ENCODE measurements at regions not wholly inside any gene's neighbourhood (a gene's known extent, or its start where the extent isn't known, plus 50 kb on each side); places are given as distances from the start of the nearest gene placed in this dataset.
A peak's percentile ranks its signal among the peaks of the same experiment; 100 is the strongest.

DNA sequence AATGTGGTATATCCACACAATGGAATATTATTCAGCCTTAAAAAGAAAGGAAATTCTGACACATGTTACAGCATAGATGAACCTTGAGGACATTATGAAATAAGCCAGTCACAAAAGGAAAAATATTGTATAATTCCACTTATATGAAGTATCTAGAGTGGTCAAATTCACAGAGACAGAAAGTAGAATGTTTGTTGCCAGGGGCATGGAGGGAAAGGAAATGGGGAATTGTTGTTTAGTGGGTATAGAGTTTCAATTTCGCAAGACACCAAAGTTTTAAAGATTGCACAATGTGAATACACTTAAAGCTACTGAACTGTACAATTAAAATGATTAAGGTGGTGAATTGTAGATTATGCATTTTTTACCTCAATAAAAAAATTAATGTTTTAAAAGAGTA lies 92.9 kb downstream of the TXNL1 start:
- no peak for DNase-seq

DNA sequence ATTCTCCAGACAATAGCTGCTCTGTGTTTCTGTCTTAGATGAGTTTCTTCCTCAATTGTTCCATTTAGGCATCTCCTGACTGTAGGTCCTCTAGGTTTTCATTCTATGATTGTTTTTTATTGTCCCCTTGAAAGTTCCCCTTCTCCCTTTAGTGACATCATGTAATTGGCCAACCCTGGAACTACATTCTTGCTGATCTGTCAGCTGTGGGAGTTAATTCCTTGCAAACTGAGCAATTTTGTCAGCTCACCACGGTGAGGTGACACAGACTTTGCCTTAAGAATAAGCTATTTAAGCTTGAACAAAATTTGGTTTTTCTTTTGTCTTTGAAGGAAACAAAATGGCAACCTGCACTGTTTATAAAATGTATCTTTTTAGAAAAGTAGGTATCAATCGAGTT lies 95.9 kb downstream of the TXNL1 start:
- DNase-seq = peak; percentile 24

DNA sequence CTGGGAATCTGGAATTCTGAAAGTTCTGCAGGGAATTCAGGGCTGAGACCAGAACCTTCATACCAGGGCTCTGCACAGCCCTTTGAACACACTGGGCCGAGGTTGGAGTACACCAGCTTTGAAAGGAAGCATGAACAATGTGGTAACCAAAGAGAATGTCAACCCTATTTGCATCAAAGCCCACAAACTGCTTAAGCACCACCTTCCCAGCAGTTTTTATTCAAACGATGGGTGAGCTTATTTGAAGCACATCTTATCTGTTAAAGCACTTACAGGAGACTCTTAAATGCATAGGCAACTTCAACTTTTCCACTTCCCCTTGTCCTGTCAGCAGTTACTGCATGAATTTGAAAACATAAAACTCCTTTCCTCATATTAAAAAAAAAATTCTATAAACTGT lies 96.6 kb downstream of the TXNL1 start:
- no peak for DNase-seq

DNA sequence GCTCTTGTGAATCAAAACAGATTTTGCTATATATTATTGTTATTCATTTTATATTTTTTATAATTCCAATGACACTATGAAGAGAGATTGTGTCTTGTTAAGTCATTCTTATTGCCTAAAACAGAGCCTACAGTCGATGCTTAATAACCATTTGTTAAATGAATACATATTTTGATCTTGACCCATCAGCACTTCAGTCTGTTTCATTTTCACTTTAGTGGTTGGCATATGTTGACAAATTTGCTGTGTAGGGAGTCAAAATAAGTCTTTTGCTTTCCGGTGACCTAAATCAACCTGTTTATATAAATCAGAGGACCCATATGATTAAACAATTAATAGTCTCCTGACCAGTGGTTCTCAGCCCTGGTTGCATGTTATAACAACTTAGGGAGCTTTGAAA lies 97.1 kb downstream of the TXNL1 start:
- DNase-seq = no peak

DNA sequence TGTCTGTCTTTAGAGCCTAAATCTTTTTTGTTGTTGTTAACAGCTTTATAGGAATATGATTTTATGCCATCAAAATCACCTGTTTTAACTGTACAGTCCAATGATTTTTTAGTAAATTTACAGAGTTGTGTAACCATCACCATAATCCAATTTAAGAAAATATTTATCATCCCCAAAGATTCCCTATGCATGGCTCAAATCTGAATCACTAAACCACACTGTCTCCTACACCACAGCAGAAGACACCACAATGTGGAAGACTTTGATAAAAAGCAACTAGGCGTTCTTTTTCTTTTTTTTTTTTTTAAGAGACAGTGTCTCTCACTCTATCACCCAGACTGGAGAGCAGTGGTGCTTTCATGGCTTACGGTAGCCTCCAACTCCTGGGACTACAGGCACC lies 99.6 kb downstream of the TXNL1 start:
- peak; percentile 75 for DNase-seq

DNA sequence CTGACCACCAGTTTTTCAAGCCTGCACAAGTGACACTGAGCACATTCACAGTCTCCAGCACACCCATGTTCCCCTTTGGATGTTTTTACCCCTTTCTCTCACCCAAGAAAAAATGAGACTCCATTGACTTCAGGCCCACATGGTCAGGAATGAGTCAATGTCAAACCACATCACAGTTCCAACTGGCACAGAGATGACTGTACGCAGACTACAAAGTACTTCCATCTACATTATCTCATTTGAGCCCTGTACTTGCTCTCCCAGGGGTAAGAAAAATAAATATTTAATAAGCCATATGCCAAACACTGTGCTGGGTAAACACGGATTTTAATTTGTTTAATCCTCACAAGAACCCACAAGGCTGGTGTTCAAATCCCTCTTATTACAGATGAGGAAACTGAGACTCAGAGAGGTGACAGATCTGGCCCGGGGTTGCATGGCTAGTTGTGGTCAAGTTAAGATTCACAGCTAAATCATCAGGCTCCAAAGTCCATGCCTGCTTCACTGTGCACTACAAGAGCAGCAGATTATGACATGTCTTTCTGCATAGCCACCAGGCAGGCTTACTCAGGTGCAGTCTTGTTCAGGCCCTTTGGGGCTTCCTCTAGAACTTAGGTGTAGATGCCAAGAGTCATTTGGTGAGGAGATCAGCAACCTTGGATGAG lies 106.1 kb downstream of the TXNL1 start:
- DNase-seq = peak; percentile 62

- peak; percentile 60 for DNase-seq
Measured at GRCh38 chr18:56522816-56523215, 115.6 kb downstream of the TXNL1 start.

DNA sequence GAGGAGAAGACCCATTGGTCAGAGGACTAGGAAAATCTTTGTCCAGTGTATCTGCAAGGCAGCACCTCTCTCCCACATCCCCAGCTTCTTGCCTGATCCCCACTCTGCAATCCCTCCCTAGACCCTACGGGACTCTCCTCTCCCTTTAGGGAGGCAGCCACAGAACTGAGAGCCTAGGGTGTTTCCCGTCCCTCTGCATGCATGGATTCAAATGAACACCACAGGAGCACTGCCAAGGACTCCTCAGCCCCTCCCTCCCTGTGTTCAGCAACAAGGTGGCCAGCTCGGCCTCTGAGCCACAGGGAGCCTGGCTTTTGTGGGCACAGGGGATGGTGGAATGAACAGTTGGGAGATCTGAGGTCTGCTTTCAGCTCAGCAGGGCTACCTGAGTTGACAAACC lies 117.1 kb downstream of the TXNL1 start:
- DNase-seq = no peak

DNA sequence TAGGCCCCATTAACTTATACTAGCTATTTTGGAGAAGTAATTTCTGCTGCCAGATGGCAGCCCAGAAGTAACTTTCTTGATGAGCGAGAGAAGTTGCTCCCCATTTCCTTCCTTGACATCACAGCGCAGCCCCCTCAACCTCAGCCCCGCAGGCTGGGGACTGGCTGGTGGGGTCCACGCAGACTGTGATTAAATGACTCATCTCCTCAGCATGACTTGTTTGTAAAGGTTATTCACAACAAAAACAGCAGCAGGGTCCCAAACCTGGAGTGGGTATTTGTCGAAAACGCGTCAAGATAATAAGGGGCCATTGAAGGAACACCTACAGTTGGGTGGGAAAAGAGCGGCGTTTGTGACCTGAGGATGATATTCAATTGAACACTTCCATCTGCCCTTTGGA lies 120.6 kb downstream of the TXNL1 start:
- no peak for DNase-seq

GRCh38 chr18:56517196-56517595 lies 121.2 kb downstream of the TXNL1 start:
- DNase-seq = no peak

DNA sequence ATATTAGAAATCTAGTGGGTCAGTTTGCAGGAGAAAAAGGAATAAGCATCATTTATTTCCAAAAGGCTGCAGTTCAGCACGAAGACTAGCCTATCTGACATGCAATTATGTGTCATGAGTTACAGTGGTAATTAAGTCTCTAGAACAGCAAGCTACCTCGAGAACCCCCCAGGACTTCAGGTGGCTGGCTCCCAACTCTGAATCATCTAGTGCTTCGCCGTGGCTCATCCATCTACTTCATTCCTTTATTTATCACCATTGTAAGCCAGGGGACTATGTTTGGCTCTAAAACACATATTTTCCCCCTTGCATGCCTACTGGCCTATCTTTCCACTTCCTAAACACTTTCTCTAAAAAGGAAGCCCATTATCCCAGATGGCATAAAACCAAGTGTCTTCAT lies 121.6 kb downstream of the TXNL1 start:
- peak; percentile 3 for DNase-seq

DNA sequence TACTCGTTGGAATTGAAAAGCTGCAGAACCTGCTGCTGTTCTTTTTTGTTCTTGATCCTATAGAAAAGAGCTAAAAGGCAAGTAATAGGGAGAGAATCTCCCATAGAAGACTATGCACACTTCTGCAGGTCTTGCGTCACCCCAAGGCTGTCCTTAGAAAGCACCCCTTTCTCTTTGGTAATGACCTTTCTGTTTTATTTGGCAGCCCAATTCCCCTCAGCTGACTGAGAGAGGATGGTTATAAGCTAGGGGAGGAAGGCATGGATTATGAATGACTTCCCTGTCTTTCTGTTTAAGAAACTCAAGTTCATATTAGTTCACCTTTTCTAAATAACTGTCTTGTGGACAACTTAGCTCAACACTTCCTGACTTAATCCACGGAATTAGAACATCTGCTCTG lies 122.9 kb downstream of the TXNL1 start:
- DNase-seq = no peak

- DNase-seq = no peak
Measured at GRCh38 chr18:56511996-56512395, 126.4 kb downstream of the TXNL1 start.

GRCh38 chr18:56510108-56510507 lies 128.3 kb downstream of the TXNL1 start:
- DNase-seq = no peak

DNA sequence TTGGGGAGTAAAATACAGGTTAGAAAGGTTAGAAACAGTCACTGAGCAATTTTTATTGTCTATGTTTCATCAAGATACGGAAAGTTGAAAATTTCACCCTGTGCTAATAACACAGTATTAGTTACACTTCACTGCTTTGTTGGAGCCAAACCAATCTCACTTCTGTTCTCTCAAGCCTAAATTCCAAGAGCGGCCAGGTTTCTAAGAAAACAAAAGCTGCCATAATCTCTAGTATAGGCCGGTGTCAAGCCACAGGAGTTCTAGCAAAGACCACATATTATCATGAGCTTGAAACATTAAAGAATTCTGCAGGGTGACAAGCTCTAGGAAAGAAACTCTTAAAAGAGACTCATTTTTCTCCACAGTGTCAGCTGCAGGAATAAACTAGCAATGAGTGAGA lies 128.7 kb downstream of the TXNL1 start:
- no peak for DNase-seq

GRCh38 chr18:56508370-56509036 lies 129.9 kb downstream of the TXNL1 start:
- DNase-seq = no peak

DNA sequence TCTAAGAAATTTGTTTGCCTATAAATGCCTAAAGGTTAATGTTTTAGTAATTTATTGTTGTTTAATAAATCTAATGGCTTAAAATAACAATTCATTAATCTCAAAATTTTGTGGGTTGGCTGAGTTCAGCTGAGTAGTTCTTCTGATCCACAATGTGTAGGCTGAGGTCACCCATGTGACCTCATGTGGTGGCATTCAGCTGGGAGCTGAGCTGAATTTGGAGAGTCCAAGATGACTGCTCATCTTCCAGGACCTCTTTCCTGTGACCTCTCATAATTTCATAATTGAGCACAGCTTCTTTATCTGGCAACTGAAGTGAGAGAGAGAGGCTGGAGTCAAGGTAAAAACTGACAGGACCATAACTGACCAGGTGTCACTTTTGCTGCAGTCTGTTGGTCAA lies 132.4 kb downstream of the TXNL1 start:
- no peak for DNase-seq

DNA sequence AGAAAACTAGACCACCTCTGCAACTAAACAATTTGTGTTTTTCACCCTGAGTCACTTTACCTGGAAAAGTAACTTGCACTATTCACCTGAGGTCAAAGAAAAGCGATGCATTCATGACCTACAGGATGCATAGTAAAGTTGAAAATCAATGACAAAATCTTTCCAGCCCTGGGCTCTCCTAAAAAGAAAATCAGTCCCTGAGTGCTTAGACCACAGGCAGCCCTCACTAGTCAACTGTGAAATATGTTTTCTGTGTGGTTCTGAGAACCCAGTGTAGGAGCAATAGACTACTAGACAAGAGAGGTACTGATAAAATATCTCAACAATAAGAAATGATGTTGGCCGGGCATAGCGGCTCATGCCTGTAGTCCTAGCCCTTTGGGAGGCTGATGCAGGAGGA lies 133.1 kb downstream of the TXNL1 start:
- no peak for DNase-seq

DNA sequence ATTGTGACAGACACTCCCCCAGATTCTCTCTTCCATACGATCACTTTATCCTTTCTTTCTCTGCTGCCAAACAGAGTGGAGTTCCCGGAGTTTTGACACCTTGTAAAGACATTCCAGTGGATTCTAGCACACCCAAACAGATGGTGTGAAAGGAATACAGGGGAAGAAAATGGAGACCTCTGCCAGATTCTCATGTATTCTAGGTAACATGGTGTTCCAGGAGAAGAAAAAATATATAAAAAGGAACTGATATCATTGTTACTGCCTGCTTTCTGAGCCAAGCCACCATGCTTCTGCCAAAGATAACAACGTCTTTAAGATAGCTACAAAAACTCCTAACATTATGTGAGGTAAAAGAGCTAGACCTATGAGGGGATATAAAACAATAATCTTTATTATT lies 136.5 kb downstream of the TXNL1 start:
- DNase-seq = no peak

- no peak for DNase-seq
Measured at GRCh38 chr18:56495884-56496283, 142.5 kb downstream of the TXNL1 start.

GRCh38 chr18:56493531-56493930 lies 144.9 kb downstream of the TXNL1 start:
- DNase-seq = no peak

- DNase-seq = no peak
Measured at GRCh38 chr18:56492136-56492535, 146.3 kb downstream of the TXNL1 start.

DNA sequence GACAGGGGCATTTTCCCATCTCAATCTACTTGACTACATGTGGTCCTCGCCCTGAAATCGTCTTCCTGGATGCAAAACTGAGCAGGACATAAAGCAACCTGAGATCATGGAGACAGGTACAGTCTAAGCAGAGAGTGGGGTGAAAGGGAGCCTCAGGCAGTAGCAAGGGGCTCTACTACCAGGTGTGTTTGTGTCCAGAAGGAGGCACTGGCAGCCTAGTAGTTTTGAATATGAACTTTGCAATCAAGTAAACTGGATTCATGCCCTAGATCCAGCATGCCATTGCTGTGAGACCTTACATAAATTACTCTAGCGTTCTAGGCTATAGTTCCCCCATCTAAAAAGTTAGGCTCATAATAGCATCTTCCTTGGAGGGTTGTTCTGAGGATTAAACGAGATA lies 147.4 kb downstream of the TXNL1 start:
- DNase-seq = no peak

DNA sequence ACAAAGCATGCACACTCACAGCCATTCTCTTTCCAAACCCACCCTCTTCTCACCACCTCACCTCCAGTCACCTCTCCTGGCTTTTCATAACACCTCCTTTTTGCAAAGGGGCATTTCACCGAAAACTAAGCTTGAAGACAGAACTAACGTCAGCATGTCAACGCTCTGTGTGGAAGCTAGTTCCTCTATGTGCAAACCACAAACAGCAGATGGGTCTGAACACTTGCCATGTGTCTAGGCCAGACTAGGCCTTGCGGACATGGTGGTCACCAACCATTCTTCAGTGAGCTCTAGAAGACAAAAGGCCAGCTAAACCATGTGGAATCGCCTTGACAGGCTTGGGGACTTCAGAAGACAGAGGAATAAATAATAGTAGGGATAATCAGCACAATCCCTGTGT lies 148.5 kb downstream of the TXNL1 start:
- DNase-seq = no peak

GRCh38 chr18:56488739-56489138 lies 149.7 kb downstream of the TXNL1 start:
- no peak for DNase-seq

All from fibroblast of skin of back (primary cell).